ENCODE measurements at regions not wholly inside any gene's neighbourhood (a gene's known extent, or its start where the extent isn't known, plus 50 kb on each side); places are given as distances from the start of the nearest gene placed in this dataset.

DNA sequence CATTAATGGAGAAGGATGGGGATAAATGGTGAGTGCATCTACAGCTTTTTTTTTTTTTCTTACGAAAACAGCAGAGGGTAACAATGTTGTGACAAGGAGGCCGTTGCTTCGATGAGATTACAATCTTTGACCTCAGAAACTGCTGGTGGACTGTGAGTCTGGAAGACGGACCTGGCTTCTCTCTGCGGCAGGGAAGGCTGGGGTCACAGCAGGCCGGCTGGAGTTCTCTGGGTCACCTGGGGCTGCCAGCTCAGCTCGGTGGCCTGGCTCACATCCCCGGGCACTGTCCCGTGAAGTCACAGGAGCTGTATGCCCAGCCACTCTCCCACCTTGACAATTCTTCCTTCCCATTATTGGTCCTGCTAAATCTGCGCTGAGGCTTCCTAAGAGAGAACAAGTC, 160.8 kb downstream of the ACKR3 start (continued):
- TF ChIP-seq, protein P1, sequence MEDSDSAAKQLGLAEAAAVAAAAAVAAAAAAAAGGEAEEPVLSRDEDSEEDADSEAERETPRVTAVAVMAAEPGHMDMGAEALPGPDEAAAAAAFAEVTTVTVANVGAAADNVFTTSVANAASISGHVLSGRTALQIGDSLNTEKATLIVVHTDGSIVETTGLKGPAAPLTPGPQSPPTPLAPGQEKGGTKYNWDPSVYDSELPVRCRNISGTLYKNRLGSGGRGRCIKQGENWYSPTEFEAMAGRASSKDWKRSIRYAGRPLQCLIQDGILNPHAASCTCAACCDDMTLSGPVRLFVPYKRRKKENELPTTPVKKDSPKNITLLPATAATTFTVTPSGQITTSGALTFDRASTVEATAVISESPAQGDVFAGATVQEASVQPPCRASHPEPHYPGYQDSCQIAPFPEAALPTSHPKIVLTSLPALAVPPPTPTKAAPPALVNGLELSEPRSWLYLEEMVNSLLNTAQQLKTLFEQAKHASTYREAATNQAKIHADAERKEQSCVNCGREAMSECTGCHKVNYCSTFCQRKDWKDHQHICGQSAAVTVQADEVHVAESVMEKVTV (CRISPR knock-in tag; IDR thresholded peaks at IDR 0.05) = no peak
- no peak for TF ChIP-seq GMEB1 (CRISPR knock-in tag; IDR thresholded peaks at IDR 0.05)
- no peak for TF ChIP-seq E4F1 (CRISPR knock-in tag; IDR thresholded peaks at IDR 0.05; ENCODE audit: borderline replicate concordance)
- no peak for TF ChIP-seq IRF2 (CRISPR knock-in tag; IDR thresholded peaks at IDR 0.05)
- TF ChIP-seq PHB (CRISPR knock-in tag; IDR thresholded peaks at IDR 0.05) = no peak
- no peak for TF ChIP-seq KLF16 (IDR thresholded peaks at IDR 0.05)
- TF ChIP-seq ZNF561 (CRISPR knock-in tag; conservative IDR thresholded peaks at IDR 0.05) = no peak
- no peak for TF ChIP-seq THRAP3 (IDR thresholded peaks at IDR 0.05; ENCODE audit: borderline replicate concordance)
- TF ChIP-seq ZNF316 (IDR thresholded peaks at IDR 0.05) = no peak
- no peak for TF ChIP-seq CC2D1A (IDR thresholded peaks at IDR 0.05)

All from K562 (cell line).